HG03442 (cell line): ENCODE measurements at regions not wholly inside any gene's neighbourhood (a gene's known extent, or its start where the extent isn't known, plus 50 kb on each side); places are given as distances from the start of the nearest gene placed in this dataset.
"Not testable (repeated sequence)": the region's sequence is repeated elsewhere in the genome, so short reads cannot be mapped to it uniquely, and the experiment has no call there.

Source experiments
- ATAC-seq: cut with Tn5 transposase; IDR thresholded peaks from one replicate; pipeline ENCODE4 v1.9.1; 2021; ENCODE audit warnings: mild to moderate bottlenecking, moderate library complexity; ENCODE audit not compliant: unreplicated experiment

DNA sequence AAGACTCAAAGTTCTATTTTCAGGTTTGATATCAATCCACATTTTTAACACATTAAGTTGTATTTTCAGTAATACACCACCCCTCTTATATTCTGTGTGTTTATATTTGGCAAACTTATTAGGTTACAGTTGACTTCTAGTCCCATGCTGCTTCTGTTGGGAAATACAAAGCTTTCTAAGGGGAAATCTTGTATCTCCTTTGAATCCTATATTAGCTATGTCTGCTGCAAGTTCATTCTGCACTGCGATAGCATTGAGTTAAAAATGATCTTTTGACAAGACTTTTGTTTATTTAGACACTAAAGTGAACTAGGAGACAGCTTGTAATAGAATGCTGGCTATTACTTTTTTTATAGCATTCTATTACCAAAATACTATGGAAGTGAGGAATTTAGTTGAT is 625.1 kb upstream of the ANKRD30A start:
- no peak for ATAC-seq

DNA sequence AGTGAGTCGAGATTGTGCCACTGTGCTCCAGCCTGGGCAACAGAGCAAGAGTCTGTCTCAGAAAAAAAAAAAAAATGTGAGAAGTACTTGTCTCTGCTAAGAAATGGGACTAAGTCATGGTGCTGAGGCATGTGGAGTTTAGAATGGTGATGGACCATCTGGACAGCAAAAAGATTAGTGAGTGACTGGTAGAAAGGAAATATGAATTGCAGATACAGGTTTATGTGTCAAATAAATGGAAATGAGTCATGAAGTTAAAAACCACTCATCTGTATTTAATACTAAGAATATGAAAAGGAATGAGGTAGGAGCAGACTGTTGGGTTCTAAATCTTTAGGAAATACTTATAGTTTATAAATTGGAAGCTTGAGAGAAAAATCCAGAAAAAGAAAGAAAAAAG is 625.7 kb upstream of the ANKRD30A start:
- no peak for ATAC-seq

DNA sequence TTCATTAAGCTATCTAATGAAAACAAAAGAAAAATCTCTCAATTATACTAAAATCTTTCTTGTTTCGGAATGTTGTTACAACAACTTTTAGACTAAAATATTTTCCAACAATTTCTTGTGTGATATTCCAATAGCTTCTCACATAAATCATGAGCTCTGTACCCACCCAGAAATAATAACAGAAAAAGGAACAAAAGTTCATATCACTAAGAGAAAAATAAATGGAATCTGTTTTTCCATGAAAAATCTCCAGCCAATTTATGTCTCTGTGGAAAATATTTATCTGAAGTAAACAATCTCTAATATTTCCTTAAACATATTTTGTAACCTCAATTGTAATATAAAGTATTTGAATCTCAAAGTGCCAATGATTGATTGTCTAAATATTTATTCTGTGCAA is 628.6 kb upstream of the ANKRD30A start:
- no peak for ATAC-seq

DNA sequence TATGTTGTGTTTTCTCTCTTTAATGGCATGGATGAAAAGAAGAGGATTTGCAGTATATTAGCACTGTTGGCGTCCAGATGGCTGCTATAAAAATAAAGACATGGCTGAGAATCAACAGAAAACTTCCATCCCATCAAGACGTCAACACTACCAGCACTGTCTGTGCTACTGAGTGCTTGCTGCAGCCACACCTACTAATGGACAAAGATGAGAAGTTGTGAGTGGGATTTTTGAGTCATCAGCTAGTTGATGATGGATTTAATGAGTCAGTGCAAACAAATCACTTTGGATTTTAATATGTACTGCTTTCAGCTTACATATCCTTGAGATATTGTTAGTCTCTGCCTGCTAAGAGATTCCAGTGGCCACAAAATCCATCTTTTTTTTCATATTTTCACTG is 631.0 kb upstream of the ANKRD30A start:
- ATAC-seq, result no peak

DNA sequence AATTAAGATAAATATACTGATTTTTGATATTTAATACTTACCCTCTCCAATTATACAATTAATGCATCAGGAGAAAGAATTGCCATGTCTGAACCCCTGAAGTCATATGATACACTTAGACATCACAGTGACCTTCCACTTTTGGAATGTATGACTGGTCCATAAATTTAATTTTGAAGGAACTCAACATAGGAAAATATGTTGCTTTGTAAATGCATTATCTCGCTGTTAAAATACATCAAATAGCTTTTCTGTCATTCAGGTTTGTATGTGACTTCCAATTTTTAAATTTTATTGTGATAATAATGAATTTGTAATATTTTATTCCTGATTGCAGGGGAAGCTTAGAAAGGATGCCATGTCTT is 631.9 kb upstream of the ANKRD30A start:
- no peak for ATAC-seq

DNA sequence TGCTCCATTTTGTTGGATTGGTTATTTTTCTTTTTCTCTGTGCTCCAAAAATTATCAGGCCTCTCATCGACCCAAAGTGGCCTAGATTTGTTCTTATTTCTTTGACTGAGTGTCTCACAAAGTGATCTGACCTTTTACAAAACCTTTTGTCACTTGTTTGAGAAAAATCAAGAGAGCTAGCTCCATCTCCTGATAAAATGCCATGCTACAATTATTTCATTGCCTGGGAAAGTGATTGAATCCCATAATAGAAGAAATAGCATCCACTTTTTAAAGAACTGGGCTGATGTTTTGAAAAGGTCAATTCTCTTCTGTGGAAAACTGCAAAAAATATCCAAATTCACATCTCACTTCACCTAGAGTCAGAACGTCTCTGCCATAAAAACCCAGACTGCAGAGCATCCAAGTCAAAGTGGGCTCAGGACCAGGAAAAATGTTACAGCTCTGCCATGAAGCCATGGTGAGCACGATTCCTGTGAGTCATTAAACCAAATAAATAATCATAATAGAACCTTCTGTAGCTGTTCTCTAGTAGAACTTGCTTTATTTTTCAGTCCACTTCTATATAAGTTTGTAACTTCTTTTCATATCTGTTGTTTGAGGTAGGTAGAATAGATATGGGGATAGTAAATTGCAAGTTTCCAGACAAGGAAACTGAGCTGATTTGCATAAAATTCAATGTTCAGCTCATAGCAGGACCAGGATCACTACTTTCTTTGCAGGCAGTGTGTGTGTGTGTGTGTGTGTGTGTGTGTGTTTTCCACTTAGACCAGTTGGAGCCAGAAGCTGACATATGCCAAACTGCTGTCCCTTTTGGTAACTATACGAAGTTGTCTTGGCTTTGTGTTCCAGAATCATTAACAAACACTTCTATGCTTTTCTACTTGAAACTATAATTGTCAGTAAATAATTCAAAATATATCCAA is 632.5 kb upstream of the ANKRD30A start:
- no peak for ATAC-seq

DNA sequence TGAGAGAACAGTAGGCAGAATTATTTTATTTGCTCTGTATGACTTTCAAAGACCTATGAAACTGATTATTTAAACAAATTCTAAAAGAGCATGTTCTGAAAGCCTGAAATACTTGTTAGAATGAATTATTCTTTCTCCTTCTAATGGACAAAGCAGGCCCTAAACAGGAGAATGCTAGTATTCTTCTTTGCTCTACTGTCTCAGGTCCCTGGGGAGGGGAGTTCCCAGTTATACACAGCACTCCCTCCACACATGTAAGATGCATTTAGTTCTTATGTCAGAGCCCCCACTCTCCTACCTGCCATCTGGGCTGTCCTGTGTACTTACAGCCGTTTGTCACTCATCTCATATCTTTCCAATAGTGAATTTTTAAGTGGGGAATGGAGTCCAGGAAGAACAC is 633.5 kb upstream of the ANKRD30A start:
- ATAC-seq, result no peak

DNA sequence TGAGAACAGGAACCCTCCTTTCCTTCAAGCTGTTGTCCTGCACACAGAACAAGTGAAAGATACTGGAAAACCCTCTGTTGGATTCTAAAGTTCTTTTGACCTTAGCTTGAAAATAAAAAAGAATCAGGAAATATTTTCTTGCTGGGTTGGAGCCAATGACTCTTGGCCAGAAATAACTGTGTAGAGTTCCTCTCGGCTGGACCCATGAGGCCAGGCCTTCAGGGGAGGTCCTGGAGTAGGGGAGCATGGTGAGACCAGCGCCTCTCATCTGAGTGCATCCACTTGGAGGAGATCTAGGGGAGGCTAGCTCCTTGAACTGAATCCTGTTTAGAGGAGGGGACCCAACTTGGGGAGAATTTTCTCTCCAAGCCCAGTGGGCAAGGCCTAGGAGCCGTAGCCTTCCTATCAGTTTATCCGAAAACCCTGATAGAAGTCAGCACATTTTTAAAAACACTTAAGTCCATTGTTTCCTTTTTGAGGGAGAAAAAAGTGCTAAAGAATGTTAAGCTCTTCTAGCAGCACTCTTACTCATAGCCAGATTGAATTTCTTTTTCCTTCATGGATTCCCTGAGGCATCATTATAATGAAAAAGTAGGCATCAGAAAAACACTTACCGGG is 635.7 kb upstream of the ANKRD30A start:
- no peak for ATAC-seq

DNA sequence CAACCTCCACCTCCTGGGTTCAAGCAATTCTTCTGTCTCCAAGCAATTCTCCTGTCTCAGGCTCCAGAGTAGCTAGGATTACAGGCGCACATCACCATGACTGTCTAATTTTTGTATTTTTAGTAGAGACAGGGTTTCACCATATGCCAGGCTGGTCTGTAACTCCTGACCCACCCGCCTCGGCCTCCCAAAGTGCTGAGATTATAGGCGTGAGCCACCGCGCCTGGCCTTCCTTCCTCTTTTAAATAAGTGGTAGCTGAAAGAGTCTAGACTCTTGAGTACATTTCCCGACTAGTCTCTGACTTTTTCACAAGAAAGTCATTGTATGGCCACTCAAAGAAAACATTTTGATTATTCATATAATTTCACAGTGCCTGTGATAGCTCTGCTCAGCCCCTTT is 636.2 kb upstream of the ANKRD30A start:
- ATAC-seq, result no peak

DNA sequence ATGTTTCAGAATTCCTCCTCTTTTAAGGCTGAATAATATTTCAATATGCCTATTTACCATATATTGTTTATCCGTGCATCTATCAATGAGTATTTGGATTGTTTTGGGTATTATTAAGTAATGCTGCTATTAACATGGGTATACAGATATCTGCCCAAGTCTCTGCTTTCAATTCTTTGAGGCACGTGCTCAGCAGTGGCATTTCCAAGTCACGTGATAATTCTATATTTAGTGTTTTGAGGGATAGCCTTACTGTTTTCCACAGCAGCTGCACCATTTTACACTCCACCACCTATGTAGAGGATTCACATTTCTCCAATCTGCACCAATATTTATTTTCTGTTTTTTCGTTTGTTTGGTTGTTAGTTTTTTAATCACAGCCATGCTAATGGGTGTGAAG is 636.8 kb upstream of the ANKRD30A start:
- ATAC-seq, result no peak

DNA sequence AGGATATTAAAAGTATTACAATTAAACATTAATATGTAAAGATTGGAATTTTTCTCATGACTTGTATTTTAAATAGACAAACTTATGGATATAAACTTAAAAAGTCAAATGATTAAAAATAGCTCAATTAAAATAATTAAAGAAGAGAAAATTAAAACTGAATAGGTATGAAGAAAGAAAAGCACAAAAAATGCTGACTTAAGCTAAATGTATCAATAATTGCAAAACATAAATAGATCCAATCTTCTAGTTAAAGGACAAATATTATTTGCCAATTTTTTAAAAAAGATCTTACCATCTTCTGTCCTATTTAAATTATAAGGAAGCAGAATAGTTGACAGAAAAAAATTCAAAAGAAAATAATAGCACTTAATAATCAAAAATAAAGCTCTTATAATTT is 646.3 kb upstream of the ANKRD30A start:
- no peak for ATAC-seq

DNA sequence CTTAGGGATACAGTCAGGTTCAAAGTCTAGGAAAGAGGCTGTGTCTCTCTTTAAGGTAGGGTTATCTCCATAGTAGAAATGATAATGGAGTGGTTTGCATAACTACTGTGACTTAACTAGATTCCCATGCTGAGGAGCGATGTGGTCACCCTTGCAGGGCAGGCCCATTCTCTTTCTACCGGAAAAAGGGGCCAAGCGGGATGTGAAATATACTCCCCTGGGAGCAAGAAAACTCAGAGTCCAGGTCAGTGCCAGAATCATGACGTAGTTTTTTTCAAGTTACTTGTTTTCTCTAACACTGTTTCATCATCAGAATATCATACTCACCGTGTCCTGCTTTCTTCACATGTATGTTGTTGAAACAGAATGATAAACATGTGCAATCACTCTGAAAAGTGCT is 649.0 kb upstream of the ANKRD30A start:
- ATAC-seq, result no peak

DNA sequence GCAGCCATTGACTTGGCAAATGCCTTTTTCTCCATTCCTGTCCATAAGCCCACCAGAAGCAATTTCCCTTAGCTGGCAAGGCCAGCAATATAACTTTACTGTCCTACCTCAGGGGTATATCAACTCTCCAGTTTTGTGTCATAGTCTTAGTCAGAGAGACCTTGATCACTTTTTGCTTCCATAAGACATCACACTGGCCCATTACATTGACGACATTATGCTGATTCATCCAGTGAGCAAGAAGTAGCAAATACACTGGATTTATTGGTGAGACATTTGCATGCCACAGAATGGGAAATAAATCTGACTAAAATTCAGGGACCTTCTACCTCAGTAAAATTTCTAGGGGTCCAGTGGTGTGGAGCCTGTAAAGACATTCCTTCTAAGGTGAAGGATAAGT is 649.7 kb upstream of the ANKRD30A start:
- no peak for ATAC-seq

DNA sequence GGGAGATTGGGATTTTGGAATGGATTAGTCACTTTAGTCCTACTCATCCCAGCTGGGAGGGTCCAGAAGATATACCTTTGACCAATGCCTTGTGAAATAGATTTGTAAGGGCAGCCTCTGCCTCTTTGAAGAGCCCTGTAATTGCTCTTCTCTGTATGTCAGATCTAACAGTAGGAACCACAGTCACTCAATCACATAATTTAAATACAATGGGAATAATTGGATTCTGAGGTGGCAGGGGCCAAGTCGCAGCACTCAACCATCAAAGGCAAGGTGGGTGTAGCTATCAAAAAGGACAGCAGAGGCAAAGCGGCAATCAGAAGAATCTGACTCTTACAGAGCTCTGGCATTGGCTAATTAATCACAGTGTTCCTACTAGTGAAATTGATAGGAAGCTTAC is 650.9 kb upstream of the ANKRD30A start:
- no peak for ATAC-seq

DNA sequence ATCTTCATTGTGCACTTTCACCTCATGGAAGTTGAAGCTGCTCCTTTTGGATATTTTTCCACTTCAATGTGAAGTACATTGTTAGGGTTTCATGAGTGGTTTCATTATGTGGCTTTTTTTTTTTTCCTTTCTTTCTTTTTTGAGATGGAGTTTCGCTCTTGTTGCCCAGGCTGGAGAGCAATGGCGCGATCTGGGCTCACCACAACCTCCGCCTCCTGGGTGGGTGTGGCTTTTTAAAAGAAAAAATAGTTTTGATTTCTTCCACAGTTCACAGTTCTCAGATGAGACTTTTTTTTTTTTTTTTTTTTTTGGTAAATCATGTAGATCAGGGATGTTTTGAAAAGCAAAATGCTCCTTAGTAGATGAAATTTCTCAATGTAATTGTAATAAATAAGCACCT is 652.3 kb upstream of the ANKRD30A start:
- no peak for ATAC-seq

DNA sequence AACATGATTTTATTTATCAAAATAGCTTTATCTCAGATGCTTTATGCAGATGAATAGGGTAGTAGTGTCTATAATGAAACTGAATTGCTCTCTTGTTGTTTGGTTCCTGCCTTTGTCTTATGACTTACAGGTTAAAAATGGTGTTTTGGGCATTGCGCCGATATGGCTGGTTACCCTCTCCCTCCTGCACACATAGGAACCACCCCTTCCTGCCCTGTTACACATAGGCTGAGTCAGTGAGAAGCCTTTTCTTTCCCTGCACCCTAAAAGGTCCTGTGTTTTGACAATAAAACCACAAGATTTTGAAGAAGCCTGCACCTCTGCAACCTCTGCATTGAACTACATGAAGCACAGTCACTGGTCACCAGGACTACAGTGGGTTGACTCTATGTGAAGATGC is 655.8 kb upstream of the ANKRD30A start:
- ATAC-seq, result no peak

DNA sequence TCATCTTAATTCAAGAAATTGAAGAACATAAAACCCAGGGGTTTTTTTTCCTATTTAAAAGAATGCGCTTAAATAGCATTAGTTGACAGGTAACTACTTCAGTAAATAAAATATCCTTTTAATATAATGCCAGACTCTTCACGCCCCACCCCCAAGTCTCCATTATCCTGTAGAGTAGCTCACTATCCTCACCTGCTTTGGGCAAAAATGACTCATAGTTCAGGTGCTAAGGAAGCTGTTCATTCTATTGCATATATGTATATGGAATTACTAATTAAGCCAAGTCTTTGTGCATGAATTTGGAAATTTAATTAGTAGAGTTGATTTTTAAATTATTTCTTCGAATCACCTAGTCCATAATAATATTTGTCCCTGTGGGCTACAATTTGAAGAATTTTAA is 656.8 kb upstream of the ANKRD30A start:
- ATAC-seq, result no peak

DNA sequence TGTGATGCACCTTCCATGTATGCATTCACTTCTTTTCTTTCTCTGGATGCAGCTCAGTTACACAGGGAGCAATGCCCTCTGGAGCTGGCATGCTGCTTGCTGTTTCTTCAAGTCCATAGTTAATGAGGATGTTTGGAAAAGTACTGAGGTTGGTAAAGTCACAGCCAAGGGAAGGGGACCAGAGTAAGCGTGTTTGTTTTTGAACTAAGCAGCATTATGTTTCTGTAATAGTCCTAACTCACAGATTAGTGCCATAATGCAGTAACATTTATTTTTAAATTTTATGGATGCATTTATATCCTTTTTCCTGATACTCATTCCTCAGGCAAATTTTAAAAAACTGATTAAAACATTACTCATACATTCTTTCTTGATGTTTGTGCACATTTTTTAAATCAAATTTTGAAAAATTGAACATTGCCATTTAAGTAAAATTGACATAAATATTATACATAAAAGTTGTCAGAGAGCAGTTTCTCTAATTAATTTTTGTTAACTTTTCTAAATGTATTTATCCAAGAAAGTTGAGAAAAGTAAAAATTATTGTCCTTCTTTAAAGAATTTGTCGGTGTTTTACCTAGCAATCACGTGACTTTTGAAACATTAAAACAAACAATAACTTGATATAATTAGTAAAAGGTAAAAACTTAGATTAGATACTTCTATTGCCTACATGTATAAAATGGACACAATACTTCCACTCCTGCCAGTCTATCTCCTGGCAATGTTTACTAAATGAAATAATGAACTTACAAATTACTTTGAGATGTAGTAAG is 659.6 kb upstream of the ANKRD30A start:
- ATAC-seq, result no peak

DNA sequence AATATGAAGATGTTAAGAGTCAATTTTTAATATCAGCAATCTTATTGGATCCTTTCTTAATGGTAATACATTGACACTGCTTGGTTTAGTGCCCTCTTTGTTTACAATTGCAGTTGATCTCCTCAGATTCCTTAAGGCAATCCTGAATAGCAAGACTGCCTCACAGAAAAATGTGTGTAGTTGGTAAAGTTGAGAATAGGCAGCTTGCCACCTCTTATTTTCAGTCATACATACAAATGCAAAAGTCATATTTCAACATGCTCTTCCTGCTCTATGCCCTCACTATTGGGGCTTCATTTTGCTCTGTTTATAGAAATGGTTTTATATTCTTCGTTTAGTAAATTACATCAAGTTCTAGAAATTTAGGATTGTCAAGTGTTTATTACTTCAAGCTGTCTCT is 661.1 kb upstream of the ANKRD30A start:
- ATAC-seq, result no peak

DNA sequence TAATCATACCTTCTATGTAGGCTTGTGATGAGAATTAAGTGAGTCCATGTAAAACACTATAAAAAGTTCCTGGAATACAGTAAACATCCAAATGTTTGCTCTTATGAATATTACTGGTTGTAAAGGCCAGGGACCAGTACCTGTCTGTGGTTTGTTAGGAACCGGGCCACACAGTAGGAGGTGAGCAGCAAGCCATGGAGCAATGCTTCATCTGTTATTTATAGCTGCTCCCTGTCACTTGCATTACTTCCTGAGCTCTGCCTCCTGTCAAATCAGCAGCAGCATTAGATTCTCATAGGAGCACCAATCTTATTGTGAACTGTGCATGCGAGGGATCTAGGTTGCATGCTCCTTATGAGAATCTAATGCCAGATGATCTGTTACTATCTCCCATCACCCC is 662.0 kb upstream of the ANKRD30A start:
- ATAC-seq, result no peak

DNA sequence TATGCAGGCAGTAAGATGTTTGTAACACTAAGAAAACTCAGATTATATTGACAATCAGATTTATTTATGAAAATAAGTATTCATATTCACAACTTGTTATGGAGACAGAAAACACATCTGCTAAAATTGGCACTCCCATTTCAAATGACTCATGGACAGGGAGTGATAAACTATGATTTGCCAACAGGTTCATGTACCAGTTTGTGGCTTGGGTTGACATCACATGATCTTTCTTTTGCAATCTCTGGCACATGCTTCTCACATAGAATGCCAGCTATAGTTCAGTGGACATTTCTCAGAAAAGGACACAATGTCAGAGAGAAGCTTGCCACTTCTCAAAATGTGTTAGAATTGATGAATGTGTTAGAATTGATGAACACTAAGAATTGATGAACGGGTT is 663.2 kb upstream of the ANKRD30A start:
- no peak for ATAC-seq

DNA sequence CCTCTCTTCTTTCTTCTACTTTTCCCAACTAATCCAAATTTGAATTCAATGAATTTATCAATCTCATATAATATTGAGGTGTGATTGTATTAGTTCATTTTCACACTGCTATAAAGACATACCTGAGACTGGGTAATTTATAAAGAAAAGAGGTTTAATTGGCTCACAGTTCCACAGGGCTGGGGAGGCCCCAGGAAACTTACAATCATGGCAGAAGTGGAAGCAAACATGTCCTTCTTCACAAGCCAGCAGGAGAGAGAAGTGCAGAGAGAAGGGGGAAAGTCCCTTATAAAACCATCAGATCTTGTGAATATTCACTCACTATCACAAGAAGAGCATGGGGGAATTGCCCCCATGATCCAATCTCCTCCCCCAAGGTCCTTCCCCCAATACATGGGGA is 667.0 kb upstream of the ANKRD30A start:
- ATAC-seq, result not testable (repeated sequence)
